ENCODE measurements at regions not wholly inside any gene's neighbourhood (a gene's known extent, or its start where the extent isn't known, plus 50 kb on each side); places are given as distances from the start of the nearest gene placed in this dataset.

DNA sequence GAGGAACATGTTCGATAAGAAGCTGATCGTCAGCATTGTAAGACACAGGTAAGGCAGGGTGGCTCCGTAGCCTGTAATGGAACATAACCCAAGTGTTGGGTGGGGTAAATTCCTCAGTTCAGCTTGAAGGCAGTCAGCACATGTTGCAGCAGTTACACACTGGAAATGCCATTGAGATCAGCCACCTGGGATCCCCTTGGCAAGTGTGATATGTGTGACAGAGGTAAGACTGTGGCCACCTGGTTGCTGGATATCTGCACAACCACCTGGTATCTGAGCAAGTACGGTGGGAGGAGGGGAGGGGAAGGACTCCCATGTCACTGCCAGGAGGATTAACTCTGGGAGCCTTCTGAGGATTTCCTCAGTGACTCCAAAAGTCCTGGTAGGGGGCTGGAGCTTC, 158.0 kb upstream of the CAND1 start:
- Histone ChIP-seq H3K9me3 (replicated peaks; ENCODE audit: control insufficient read depth, insufficient read depth, low read depth, low read length) (no peaks in the 10 kb centered on the region), H3K4me3 (no peak overlapping the region), H3K36me3 (ENCODE audit: control insufficient read depth, insufficient read depth, low read length) (no peaks in the 10 kb centered on the region), H4K20me1 (replicated peaks; ENCODE audit: control insufficient read depth, insufficient read depth, low read length) (no peaks in the 10 kb centered on the region), H3K79me2 (ENCODE audit: control insufficient read depth, insufficient read depth, low read length) (no peaks in the 10 kb centered on the region), H3K4me2 (ENCODE audit: insufficient read depth, low read length) (no peak overlapping the region), H3K4me1 (replicated peaks in 1 of 2; ENCODE audit: control insufficient read depth in 2 of 2, insufficient read depth in 2 of 2, low read length in 2 of 2) (no peaks in the 10 kb centered on the region), H3K27ac (ENCODE audit: extremely low read depth, low read depth, low read length) (no peak overlapping the region), H3K9ac (ENCODE audit: insufficient read depth in 1 of 2, low read depth in 2 of 2, low read length in 2 of 2) (no peak overlapping the region), H2AFZ (ENCODE audit: low read depth, low read length) (no peak overlapping the region), H3K9me1 (ENCODE audit: control insufficient read depth, insufficient read depth, low read length) (no peaks in the 10 kb centered on the region), H3K27me3 (ENCODE audit: control insufficient read depth in 2 of 2, insufficient read depth in 2 of 2, low read length in 2 of 2) (no peaks in the 10 kb centered on the region)
- no peak for TF ChIP-seq ZNF444 (CRISPR knock-in tag; IDR thresholded peaks at IDR 0.05)
- TF ChIP-seq PML (IDR thresholded peaks at IDR 0.05; ENCODE audit: low read length), result no peak
- DNase-seq (ENCODE audit: extremely low read depth in 1 of 4, low spot score in 3 of 4) (no peak), FAIRE-seq (no peak), ATAC-seq (no peak)
- in situ Hi-C loops (cut with MboI) (no loop called here), intact Hi-C loops (cut with micrococcal nuclease) (no loop called here)
- ChIA-PET POLR2A (no interaction called here), CTCF (ENCODE audit: low intra/inter-chr PET ratio) (no interaction called here)
- 3% methylated on average over 3 of the region's 4 CpGs for WGBS (ENCODE audit: insufficient coverage, low coverage, missing lambda C conversion rate)
- BruUV-seq (replicated peaks), result no TSS peak

DNA sequence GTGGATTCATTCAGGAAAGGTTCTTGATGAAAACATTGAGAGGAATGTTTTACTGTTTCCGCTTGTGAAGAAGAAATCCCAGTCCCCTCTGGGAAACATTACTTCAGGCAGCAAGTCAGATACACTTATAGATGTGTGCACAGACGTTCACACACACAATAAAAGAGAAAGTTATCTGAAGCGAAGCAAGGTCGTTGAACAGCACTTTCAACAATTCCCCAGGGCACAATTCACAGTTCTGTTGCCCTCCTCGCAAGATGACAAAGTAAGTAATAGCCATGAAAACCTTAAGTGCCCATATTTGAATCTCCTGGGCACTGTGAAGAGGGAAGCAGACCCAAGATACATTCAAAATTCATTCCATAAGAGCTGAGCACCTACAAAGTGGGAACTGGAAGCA, 156.6 kb upstream of the CAND1 start:
- H4K20me1 ChIP-seq (replicated peaks; ENCODE audit: control insufficient read depth, insufficient read depth, low read length), result no peaks in the 10 kb centered on the region
- in situ Hi-C loops (cut with MboI), result no loop called here
- H3K9ac ChIP-seq (ENCODE audit: insufficient read depth in 1 of 2, low read depth in 2 of 2, low read length in 2 of 2), result no peak overlapping the region
- no peak for DNase-seq (ENCODE audit: extremely low read depth in 1 of 4, low spot score in 3 of 4)
- H3K4me1 ChIP-seq (replicated peaks in 1 of 2; ENCODE audit: control insufficient read depth in 2 of 2, insufficient read depth in 2 of 2, low read length in 2 of 2), result no peaks in the 10 kb centered on the region
- ATAC-seq, result no peak
- ChIA-PET POLR2A (no interaction called here), CTCF (ENCODE audit: low intra/inter-chr PET ratio) (no interaction called here)
- H3K4me2 ChIP-seq (ENCODE audit: insufficient read depth, low read length), result no peak overlapping the region
- no peak overlapping the region for H3K4me3 ChIP-seq
- H2AFZ ChIP-seq (ENCODE audit: low read depth, low read length), result no peak overlapping the region
- no peak overlapping the region for H3K27ac ChIP-seq (ENCODE audit: extremely low read depth, low read depth, low read length)
- H3K27me3 ChIP-seq (ENCODE audit: control insufficient read depth in 2 of 2, insufficient read depth in 2 of 2, low read length in 2 of 2), result no peaks in the 10 kb centered on the region
- H3K9me1 ChIP-seq (ENCODE audit: control insufficient read depth, insufficient read depth, low read length), result no peaks in the 10 kb centered on the region
- TF ChIP-seq FOXJ3 (CRISPR knock-in tag; IDR thresholded peaks at IDR 0.05) (no peak), CHD1 (IDR thresholded peaks at IDR 0.05; ENCODE audit: low read length) (no peak), GABPB2 (CRISPR knock-in tag; conservative IDR thresholded peaks at IDR 0.05) (no peak), COPS2 (conservative IDR thresholded peaks at IDR 0.05) (no peak), NFATC3 (IDR thresholded peaks at IDR 0.05) (no peak), ZNF76 (CRISPR knock-in tag; IDR thresholded peaks at IDR 0.05; ENCODE audit: borderline replicate concordance) (no peak), PHB (CRISPR knock-in tag; IDR thresholded peaks at IDR 0.05) (no peak), STAG1 (CRISPR knock-in tag; IDR thresholded peaks at IDR 0.05; ENCODE audit: borderline replicate concordance) (no peak)
- TF ChIP-seq, protein P1, sequence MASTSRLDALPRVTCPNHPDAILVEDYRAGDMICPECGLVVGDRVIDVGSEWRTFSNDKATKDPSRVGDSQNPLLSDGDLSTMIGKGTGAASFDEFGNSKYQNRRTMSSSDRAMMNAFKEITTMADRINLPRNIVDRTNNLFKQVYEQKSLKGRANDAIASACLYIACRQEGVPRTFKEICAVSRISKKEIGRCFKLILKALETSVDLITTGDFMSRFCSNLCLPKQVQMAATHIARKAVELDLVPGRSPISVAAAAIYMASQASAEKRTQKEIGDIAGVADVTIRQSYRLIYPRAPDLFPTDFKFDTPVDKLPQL (IDR thresholded peaks at IDR 0.05; ENCODE audit: extremely low read depth, insufficient read length), result no peak
- TF ChIP-seq, protein P2, sequence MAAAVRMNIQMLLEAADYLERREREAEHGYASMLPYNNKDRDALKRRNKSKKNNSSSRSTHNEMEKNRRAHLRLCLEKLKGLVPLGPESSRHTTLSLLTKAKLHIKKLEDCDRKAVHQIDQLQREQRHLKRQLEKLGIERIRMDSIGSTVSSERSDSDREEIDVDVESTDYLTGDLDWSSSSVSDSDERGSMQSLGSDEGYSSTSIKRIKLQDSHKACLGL (CRISPR knock-in tag; IDR thresholded peaks at IDR 0.05; ENCODE audit: borderline replicate concordance, poor library complexity, severe bottlenecking), result no peak
- no peaks in the 10 kb centered on the region for H3K36me3 ChIP-seq (ENCODE audit: control insufficient read depth, insufficient read depth, low read length)
- WGBS (ENCODE audit: insufficient coverage, low coverage, missing lambda C conversion rate), result 0% methylated on average over 5 of the region's 5 CpGs
- BruUV-seq (replicated peaks), result no TSS peak
- no peaks in the 10 kb centered on the region for H3K9me3 ChIP-seq (replicated peaks; ENCODE audit: control insufficient read depth, insufficient read depth, low read depth, low read length)
- intact Hi-C loops (cut with micrococcal nuclease), result no loop called here
- no peak for FAIRE-seq
- H3K79me2 ChIP-seq (ENCODE audit: control insufficient read depth, insufficient read depth, low read length), result no peaks in the 10 kb centered on the region

Measured in K562 (cell line).